ENCODE measurements at regions not wholly inside any gene's neighbourhood (a gene's known extent, or its start where the extent isn't known, plus 50 kb on each side); places are given as distances from the start of the nearest gene placed in this dataset.
"Not testable (repeated sequence)": the region's sequence is repeated elsewhere in the genome, so short reads cannot be mapped to it uniquely, and the experiment has no call there.

DNA sequence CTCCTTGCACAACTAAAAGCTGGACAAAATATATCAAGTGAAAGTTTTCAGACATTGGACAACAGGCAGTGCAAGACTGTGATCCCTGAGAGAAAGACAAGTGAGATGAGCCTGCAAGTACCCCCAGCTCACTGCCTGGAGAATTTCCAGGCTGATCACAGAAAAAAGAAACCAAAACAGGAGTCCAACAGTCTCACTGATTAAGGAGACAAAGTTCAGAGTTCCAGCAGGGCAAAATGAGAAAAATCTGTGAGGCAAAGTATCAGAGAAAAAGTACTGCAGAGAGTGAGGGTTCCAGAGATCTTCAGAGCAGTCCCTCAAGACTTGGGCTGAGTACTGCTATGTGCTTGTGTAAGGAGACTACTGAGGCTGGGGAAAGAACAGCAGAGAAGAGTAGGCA, 56.0 kb upstream of the PRSS3 start:
- DNase-seq = no peak

DNA sequence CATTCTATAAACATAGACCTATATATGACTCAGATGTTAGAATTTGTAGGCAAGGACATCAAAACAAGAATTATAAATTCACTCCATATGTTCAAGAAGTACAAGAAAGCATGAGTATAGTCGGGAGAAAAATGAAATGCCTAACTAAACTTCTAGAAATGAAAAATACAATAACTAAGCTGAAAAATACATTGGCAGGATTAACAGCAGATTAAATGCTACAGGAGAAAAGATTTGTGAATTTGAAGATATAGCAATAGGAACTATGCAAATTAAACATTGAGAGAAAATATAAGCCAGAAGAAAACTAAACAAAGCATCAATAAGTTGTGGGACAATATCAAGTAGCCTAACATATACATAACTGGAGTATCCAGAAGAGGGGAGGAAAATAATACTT, 55.3 kb upstream of the PRSS3 start:
- no peak for DNase-seq

DNA sequence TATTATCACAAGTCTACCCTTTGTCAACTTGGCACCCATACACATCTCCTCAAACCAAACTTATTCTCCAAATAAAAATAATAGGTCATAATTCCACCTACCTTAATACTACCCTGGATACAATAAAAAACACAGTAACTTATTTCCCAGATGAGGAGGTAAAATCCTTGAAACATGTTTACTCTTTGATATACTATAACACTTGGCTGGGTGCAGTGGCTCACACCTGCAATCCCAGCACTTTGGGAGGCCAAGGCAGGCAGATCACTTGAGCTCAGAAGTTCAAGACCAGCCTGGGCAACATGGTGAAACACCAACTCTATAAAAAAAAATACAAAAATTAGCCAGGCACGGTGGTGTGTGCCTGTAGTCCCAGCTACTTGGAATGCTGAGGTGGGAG, 54.4 kb upstream of the PRSS3 start:
- DNase-seq = not testable (repeated sequence)

DNA sequence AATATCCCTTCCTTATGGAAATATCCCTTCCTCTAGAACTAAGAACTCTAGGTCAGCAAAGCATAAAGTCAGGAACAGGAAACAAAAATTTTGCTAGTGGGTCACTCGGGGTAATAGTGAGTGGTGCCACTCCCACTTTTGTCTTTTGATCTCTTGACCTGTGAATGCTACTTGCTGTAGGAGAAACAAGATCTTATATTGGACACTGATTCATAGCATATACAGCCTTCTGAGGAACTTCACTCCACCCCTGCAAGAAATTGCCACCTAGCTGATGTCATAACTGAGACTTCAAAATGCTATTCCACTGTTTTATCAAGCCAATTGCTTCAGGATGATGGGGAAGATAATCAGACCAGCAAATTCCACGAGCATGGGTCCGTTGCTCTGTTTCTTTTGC, 53.3 kb upstream of the PRSS3 start:
- DNase-seq = no peak

DNA sequence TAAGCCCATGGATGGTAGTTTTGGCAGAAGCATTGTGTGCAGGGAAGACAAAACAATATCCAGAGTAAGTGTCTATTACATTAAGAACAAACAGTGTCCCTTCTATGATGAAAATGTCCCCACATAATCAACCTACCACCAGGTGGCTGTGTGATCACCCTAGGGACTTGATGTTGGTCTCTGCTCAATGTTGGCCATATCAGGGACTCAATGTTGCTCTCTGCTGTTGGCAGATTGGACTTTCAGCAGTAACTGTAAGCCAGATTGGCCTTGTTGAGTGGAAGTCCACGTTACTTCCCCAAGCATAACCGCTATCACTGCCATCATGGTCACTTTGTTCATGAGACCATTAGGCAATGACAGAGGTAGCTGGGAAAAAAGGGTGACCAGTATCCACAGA, 52.8 kb upstream of the PRSS3 start:
- no peak for DNase-seq
